Activated CD4-positive, alpha-beta memory T cell treated with anti-CD3 and anti-CD28 coated beads for 36 hours (primary cell): ENCODE measurements at regions not wholly inside any gene's neighbourhood (a gene's known extent, or its start where the extent isn't known, plus 50 kb on each side); places are given as distances from the start of the nearest gene placed in this dataset.
"Not testable (repeated sequence)": the region's sequence is repeated elsewhere in the genome, so short reads cannot be mapped to it uniquely, and the experiment has no call there.

Source experiments
- CTCF ChIA-PET: fragments of 350-600 bp; sonication (Branson Sonifier 250); formaldehyde crosslinking; loops from one replicate; lab custom pipeline; 2021; ENCODE audit warnings: antibody characterized with exemption, inconsistent platforms; lab: Charles Lee
- POLR2A ChIA-PET: fragments of 350-600 bp; sonication (Branson Sonifier 250); formaldehyde crosslinking; loops from one replicate; lab custom pipeline; 2021; ENCODE audit warnings: antibody characterized with exemption; lab: Charles Lee
- DNase-seq: peaks from one replicate; pipeline ENCODE4 v3.0.0-alpha.2; 2020
- H3K27ac Mint-ChIP-seq: one replicate; pipeline ENCODE4 v1.8.0; 2021; ENCODE audit warnings: mixed read lengths
- H3K27me3 Mint-ChIP-seq: one replicate; pipeline ENCODE4 v1.8.0; 2021; ENCODE audit warnings: mixed read lengths
- H3K36me3 Mint-ChIP-seq: one replicate; pipeline ENCODE4 v1.8.0; 2021; ENCODE audit warnings: mixed read lengths
- H3K4me1 Mint-ChIP-seq: one replicate; pipeline ENCODE4 v1.8.0; 2021; ENCODE audit warnings: low read depth, mixed read lengths
- H3K4me3 Mint-ChIP-seq: one replicate; pipeline ENCODE4 v1.8.0; 2021; ENCODE audit warnings: mild to moderate bottlenecking, mixed read lengths
- H3K9me3 Mint-ChIP-seq: one replicate; pipeline ENCODE4 v1.8.0; 2021; ENCODE audit warnings: mixed read lengths
- intact Hi-C: fragments of 100-400 bp; cut with micrococcal nuclease; formaldehyde crosslinking; loops from one replicate; pipeline ENCODE4 v1.15.1; 2023

GRCh38 chr1:188812153-188812552 is 1665.5 kb downstream of the BRINP3 start:
- H3K9me3 Mint-ChIP-seq = peaks cover 31% of the 10 kb centered on the region
- H3K4me3 Mint-ChIP-seq, H3K4me1 Mint-ChIP-seq, H3K27ac Mint-ChIP-seq, CTCF ChIA-PET, intact Hi-C loops, H3K27me3 Mint-ChIP-seq, POLR2A ChIA-PET, DNase-seq, H3K36me3 Mint-ChIP-seq: not testable (repeated sequence)

GRCh38 chr1:188812836-188813573 is 1664.7 kb downstream of the BRINP3 start:
- H3K4me1 Mint-ChIP-seq, CTCF ChIA-PET, POLR2A ChIA-PET, H3K4me3 Mint-ChIP-seq, intact Hi-C loops, DNase-seq, H3K36me3 Mint-ChIP-seq, H3K27me3 Mint-ChIP-seq, H3K27ac Mint-ChIP-seq: not testable (repeated sequence)
- H3K9me3 Mint-ChIP-seq = peaks cover 33% of the 10 kb centered on the region

GRCh38 chr1:188817814-188818213 is 1659.8 kb downstream of the BRINP3 start:
- intact Hi-C loops = no loop called here
- no peaks in the 10 kb centered on the region for H3K27me3 Mint-ChIP-seq
- CTCF ChIA-PET = no interaction called here
- H3K27ac Mint-ChIP-seq = no peak overlapping the region
- peaks cover 18% of the 10 kb centered on the region for H3K9me3 Mint-ChIP-seq
- H3K4me3 Mint-ChIP-seq = no peak overlapping the region
- POLR2A ChIA-PET = no interaction called here
- H3K36me3 Mint-ChIP-seq = no peaks in the 10 kb centered on the region
- no peak for DNase-seq
- no peaks in the 10 kb centered on the region for H3K4me1 Mint-ChIP-seq

GRCh38 chr1:188822248-188822647 is 1655.4 kb downstream of the BRINP3 start:
- DNase-seq = no peak
- CTCF ChIA-PET = no interaction called here

GRCh38 chr1:188825471-188825870 is 1652.2 kb downstream of the BRINP3 start:
- H3K27me3 Mint-ChIP-seq = no peaks in the 10 kb centered on the region

More at GRCh38 chr1:188822248-188822647, 1655.4 kb downstream of the BRINP3 start:
- H3K27me3 Mint-ChIP-seq = no peaks in the 10 kb centered on the region
- H3K9me3 Mint-ChIP-seq = peaks cover 7% of the 10 kb centered on the region
- H3K4me1 Mint-ChIP-seq = no peaks in the 10 kb centered on the region
- POLR2A ChIA-PET = no interaction called here
- H3K36me3 Mint-ChIP-seq = no peaks in the 10 kb centered on the region
- no peak overlapping the region for H3K27ac Mint-ChIP-seq
- no peak overlapping the region for H3K4me3 Mint-ChIP-seq
- intact Hi-C loops = no loop called here

GRCh38 chr1:188826800-188827199 is 1650.9 kb downstream of the BRINP3 start:
- Mint-ChIP-seq H3K27me3 (no peaks in the 10 kb centered on the region), H3K9me3 (peaks cover 5% of the 10 kb centered on the region)

More at GRCh38 chr1:188825471-188825870, 1652.2 kb downstream of the BRINP3 start:
- ChIA-PET CTCF (no interaction called here), POLR2A (no interaction called here)
- Mint-ChIP-seq H3K27ac (no peak overlapping the region), H3K36me3 (no peaks in the 10 kb centered on the region), H3K9me3 (peaks cover 5% of the 10 kb centered on the region), H3K4me3 (no peak overlapping the region), H3K4me1 (no peaks in the 10 kb centered on the region)
- intact Hi-C loops = no loop called here
- DNase-seq = no peak

GRCh38 chr1:188827400-188827799 is 1650.3 kb downstream of the BRINP3 start:
- no peaks in the 10 kb centered on the region for H3K4me1 Mint-ChIP-seq
- no peaks in the 10 kb centered on the region for H3K27me3 Mint-ChIP-seq
- intact Hi-C loops = no loop called here
- POLR2A ChIA-PET = no interaction called here
- peaks cover 5% of the 10 kb centered on the region for H3K9me3 Mint-ChIP-seq
- H3K36me3 Mint-ChIP-seq = no peaks in the 10 kb centered on the region
- H3K27ac Mint-ChIP-seq = no peak overlapping the region
- no peak for DNase-seq
- CTCF ChIA-PET = no interaction called here
- no peak overlapping the region for H3K4me3 Mint-ChIP-seq

More at GRCh38 chr1:188826800-188827199, 1650.9 kb downstream of the BRINP3 start:
- POLR2A ChIA-PET = no interaction called here
- DNase-seq = no peak
- intact Hi-C loops = no loop called here
- CTCF ChIA-PET = no interaction called here
- H3K27ac Mint-ChIP-seq = no peak overlapping the region
- no peak overlapping the region for H3K4me3 Mint-ChIP-seq
- no peaks in the 10 kb centered on the region for H3K4me1 Mint-ChIP-seq
- no peaks in the 10 kb centered on the region for H3K36me3 Mint-ChIP-seq

GRCh38 chr1:188841111-188841696 is 1636.5 kb downstream of the BRINP3 start:
- DNase-seq, H3K4me1 Mint-ChIP-seq, H3K36me3 Mint-ChIP-seq, H3K27ac Mint-ChIP-seq, intact Hi-C loops, POLR2A ChIA-PET, H3K4me3 Mint-ChIP-seq, H3K27me3 Mint-ChIP-seq, CTCF ChIA-PET: not testable (repeated sequence)
- H3K9me3 Mint-ChIP-seq = peaks cover 16% of the 10 kb centered on the region

GRCh38 chr1:188846468-188846867 is 1631.2 kb downstream of the BRINP3 start:
- Mint-ChIP-seq H3K4me1 (no peaks in the 10 kb centered on the region), H3K36me3 (no peaks in the 10 kb centered on the region), H3K27ac (no peak overlapping the region), H3K4me3 (no peak overlapping the region), H3K27me3 (no peaks in the 10 kb centered on the region), H3K9me3 (no peaks in the 10 kb centered on the region)
- DNase-seq = no peak
- ChIA-PET CTCF (no interaction called here), POLR2A (interaction anchor here (0.7 kb wide), 1 partner anchor 1060 kb away, joined by 4 read pairs; no protein-coding TSS in a partner anchor)
- intact Hi-C loops = no loop called here

GRCh38 chr1:188857526-188858087 is 1620.1 kb downstream of the BRINP3 start:
- intact Hi-C loops = no loop called here
- no peaks in the 10 kb centered on the region for H3K4me1 Mint-ChIP-seq

GRCh38 chr1:188867614-188868013 is 1610.0 kb downstream of the BRINP3 start:
- Mint-ChIP-seq H3K4me1 (no peaks in the 10 kb centered on the region), H3K27me3 (no peaks in the 10 kb centered on the region), H3K9me3 (peaks cover 15% of the 10 kb centered on the region), H3K4me3 (no peak overlapping the region), H3K36me3 (no peaks in the 10 kb centered on the region), H3K27ac (no peak overlapping the region)
- POLR2A ChIA-PET = no interaction called here
- intact Hi-C loops = no loop called here
- DNase-seq = no peak
- CTCF ChIA-PET = interaction anchor here (0.7 kb wide), 1 partner anchor 1091 kb away, joined by 4 read pairs; no protein-coding TSS in a partner anchor

More at GRCh38 chr1:188857526-188858087, 1620.1 kb downstream of the BRINP3 start:
- Mint-ChIP-seq H3K27ac (no peak overlapping the region), H3K36me3 (no peaks in the 10 kb centered on the region), H3K4me3 (no peak overlapping the region), H3K9me3 (peaks cover 13% of the 10 kb centered on the region), H3K27me3 (no peaks in the 10 kb centered on the region)
- ChIA-PET CTCF (no interaction called here), POLR2A (no interaction called here)
- no peak for DNase-seq

- intact Hi-C loops = no loop called here
- ChIA-PET CTCF (no interaction called here), POLR2A (no interaction called here)
- no peak overlapping the region for H3K27ac Mint-ChIP-seq
- H3K27me3 Mint-ChIP-seq = no peaks in the 10 kb centered on the region
- H3K9me3 Mint-ChIP-seq = peaks cover 6% of the 10 kb centered on the region
- no peak for DNase-seq
- H3K4me1 Mint-ChIP-seq = no peaks in the 10 kb centered on the region
- H3K36me3 Mint-ChIP-seq = no peaks in the 10 kb centered on the region
- H3K4me3 Mint-ChIP-seq = no peak overlapping the region
Measured at GRCh38 chr1:188871164-188871563, 1606.5 kb downstream of the BRINP3 start.
